Bronchial epithelial cell (primary cell): ENCODE measurements at regions not wholly inside any gene's neighbourhood (a gene's known extent, or its start where the extent isn't known, plus 50 kb on each side); places are given as distances from the start of the nearest gene placed in this dataset.

ENCODE experiments used
- DNase-seq: peaks from one replicate; pipeline ENCODE4 v3.0.0-alpha.2; 2010; ENCODE audit warnings: low read depth
- FAIRE-seq: peaks from 2 replicates; lab custom pipeline; 2011; peaks lifted over from hg19 to GRCh38; lab: Jason Lieb, UNC
- H3K27me3 ChIP-seq: 2 replicates; pipeline ENCODE4 v1.5.1; 2011; ENCODE audit warnings: low read length; ENCODE audit not compliant: control insufficient read depth, insufficient read depth
- H3K36me3 ChIP-seq: 2 replicates; pipeline ENCODE4 v1.5.1; 2011; ENCODE audit warnings: low read length; ENCODE audit not compliant: control insufficient read depth, insufficient read depth
- H3K4me3 ChIP-seq: 2 replicates; pipeline ENCODE4 v1.5.1; 2011; ENCODE audit warnings: mild to moderate bottlenecking, low read depth, low read length, control low read depth
- TF ChIP-seq, protein P1 (sequence below): IDR thresholded peaks from 2 replicates; pipeline ENCODE4 v1.5.1; 2011; ENCODE audit warnings: mild to moderate bottlenecking, moderate library complexity, low read length, control low read depth, inconsistent platforms; ENCODE audit not compliant: insufficient read depth, severe bottlenecking

DNA sequence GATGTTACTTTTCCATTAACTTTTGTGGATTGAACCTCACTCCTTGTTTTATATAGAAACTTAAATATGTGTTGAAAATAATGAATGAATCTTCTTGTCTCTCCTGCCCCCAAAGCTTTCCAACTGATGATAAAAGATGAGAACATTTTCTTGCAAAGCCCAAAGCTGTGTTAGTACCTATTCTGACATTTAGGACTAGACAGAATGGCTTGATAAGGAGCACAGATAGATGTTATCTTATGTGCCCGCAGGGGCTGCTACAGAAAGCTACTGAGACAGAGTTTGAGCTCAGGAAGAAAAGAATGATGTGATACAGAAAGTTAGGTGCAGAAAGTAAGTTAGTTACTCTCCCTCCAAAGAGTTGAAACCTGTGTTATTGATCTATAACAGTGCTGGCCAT, 109.4 kb upstream of the ATP11B start:
- H3K27me3 ChIP-seq, result no peaks in the 10 kb centered on the region
- H3K4me3 ChIP-seq, result no peak overlapping the region
- DNase-seq (no peak), FAIRE-seq (no peak)
- TF ChIP-seq, protein P1, sequence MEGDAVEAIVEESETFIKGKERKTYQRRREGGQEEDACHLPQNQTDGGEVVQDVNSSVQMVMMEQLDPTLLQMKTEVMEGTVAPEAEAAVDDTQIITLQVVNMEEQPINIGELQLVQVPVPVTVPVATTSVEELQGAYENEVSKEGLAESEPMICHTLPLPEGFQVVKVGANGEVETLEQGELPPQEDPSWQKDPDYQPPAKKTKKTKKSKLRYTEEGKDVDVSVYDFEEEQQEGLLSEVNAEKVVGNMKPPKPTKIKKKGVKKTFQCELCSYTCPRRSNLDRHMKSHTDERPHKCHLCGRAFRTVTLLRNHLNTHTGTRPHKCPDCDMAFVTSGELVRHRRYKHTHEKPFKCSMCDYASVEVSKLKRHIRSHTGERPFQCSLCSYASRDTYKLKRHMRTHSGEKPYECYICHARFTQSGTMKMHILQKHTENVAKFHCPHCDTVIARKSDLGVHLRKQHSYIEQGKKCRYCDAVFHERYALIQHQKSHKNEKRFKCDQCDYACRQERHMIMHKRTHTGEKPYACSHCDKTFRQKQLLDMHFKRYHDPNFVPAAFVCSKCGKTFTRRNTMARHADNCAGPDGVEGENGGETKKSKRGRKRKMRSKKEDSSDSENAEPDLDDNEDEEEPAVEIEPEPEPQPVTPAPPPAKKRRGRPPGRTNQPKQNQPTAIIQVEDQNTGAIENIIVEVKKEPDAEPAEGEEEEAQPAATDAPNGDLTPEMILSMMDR, result no peak
- H3K36me3 ChIP-seq, result no peaks in the 10 kb centered on the region

DNA sequence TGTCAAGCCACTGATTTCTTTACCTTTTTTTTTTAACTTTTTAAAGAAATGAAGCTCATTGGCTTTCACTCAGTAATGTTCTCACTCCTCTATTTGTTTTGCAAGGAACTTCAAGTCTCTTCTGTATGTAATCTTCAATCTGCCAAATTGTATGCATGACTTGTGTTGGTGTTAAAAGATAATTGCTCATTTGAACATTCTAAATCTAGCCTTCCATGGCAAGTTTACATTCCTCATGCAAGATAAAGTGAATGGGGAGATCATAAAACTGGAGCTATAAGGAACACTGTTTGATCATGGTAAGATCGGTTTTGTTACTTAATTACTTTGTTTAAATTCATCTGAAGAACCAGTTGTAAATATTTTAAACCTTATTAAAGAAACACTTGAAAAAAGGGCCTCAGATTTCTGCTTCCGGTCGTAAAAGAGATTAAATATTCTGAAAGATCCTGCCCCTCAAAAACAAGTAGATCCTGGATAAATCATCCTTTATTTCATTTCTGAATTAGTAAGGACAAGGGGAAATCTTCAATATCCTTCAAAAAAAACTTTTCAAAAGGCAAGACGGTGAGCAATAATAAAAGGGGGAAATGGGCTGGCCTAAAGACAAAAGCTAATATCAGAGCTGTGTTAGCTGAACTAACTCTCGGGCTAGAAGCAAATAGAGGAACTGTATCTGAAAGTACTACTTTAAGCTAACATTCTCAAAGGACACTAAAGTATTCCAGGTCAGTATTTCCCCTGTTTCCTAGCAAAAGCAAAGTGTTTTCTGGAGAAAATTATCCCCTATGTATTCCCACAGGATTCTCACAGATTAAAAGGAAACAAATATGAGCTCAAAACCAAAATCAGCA, 107.0 kb upstream of the ATP11B start:
- no peaks in the 10 kb centered on the region for H3K36me3 ChIP-seq
- H3K4me3 ChIP-seq, result no peak overlapping the region
- H3K27me3 ChIP-seq, result no peaks in the 10 kb centered on the region
- no peak for FAIRE-seq
- DNase-seq, result no peak
- TF ChIP-seq, protein P1, result no peak

DNA sequence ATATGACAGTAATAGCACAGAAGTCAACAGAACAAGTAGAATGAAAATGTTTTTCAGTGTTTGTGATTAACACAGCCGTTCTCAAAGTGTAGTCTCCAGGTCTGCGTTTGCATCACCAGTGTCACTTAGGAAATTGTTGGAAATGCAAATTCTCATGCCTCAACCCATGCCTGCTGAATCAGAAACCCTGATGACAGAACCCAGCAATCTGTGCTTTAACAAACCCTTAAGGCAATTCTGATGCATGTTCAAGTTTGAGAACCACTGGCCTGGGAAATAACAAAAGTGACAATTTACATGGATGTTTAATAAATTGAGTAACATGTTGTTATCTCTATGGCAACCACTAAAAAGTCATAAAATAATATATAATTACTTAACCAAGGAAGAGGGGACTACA, 103.1 kb upstream of the ATP11B start:
- H3K36me3 ChIP-seq, result no peaks in the 10 kb centered on the region
- DNase-seq (peak; percentile 87), FAIRE-seq (peak; percentile 97)
- no peak overlapping the region for H3K4me3 ChIP-seq
- H3K27me3 ChIP-seq, result no peaks in the 10 kb centered on the region
- TF ChIP-seq, protein P1, result no peak

DNA sequence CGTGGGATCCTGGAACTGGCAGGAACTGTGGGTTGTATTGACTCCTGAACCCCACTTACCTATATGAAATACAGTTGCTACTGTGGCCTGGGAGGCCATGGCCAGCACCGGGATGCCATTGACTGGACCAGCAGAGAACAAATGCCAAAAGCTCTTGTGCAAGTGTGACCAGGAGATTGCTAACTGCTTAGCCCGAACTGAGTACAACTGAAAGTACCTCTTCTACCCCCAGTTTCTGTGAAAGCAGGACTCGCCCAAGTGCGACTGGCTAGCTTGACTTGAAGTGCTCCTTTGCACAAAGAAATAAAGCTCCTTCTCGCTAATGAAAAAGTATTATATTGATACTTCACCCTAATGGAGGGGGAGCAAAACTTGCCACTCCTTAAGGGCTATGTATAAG, 101.3 kb upstream of the ATP11B start:
- TF ChIP-seq, protein P1, result no peak
- Histone ChIP-seq H3K36me3 (no peaks in the 10 kb centered on the region), H3K27me3 (no peaks in the 10 kb centered on the region), H3K4me3 (no peak overlapping the region)
- FAIRE-seq (no peak), DNase-seq (no peak)

DNA sequence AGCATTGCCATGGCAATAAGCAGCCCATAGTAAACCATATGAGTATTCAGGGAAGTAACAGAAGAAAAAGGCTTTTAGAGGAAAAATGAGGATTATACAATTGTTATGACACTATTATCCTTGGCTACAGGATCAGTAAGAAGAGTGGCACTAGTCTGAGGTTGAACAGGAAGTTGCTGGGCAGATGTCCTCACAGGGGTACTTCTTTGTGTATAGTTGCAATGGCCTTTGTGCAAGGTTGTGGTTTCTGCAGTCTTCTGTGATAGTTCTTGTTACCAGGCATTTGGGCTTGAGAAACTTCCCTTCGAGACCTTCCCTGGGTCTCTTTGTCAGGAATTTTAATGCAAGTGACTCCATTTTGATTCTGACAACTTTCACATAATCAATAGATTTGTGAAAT, 100.6 kb upstream of the ATP11B start:
- TF ChIP-seq, protein P1, result no peak
- Histone ChIP-seq H3K27me3 (no peaks in the 10 kb centered on the region), H3K4me3 (no peak overlapping the region), H3K36me3 (no peaks in the 10 kb centered on the region)
- FAIRE-seq (no peak), DNase-seq (no peak)
